ENCODE measurements at regions not wholly inside any gene's neighbourhood (a gene's known extent, or its start where the extent isn't known, plus 50 kb on each side); places are given as distances from the start of the nearest gene placed in this dataset.

- Histone ChIP-seq H3K4me1 (replicated peaks in 1 of 2) (peaks cover 3% of the 10 kb centered on the region in 2 donors), H3K27ac (no peak overlapping the region), H3K4me3 (no peak overlapping the region)
- in situ Hi-C loops (cut with MboI; ENCODE audit: low pct_unique_long_range_greater_than_20kb in 2 of 9, low sequenced_read_pairs in 9 of 9, unreplicated experiment in 9 of 9), result no loop called here
- 0 to 100% (median 85%) methylated on average over 1 to 4 of the region's 4 CpGs; no CpG with 5 or more reads in 3 of the 10 experiments for WGBS, 10 experiments
- no peak for ATAC-seq (replicated peaks in 6 of 8)
Observed at GRCh38 chr10:63865210-63865609, 344.0 kb downstream of the REEP3 start.

- Histone ChIP-seq H3K4me1 (replicated peaks in 1 of 2) (peaks cover 3% of the 10 kb centered on the region in 2 donors), H3K27ac (no peak overlapping the region), H3K4me3 (peak overlapping the region in 1 of 5 donors; percentile 2)
- 0 to 40% (median 17%) methylated on average over 2 to 11 of the region's 16 CpGs; no CpG with 5 or more reads in 2 of the 10 experiments for WGBS, 10 experiments
- ATAC-seq (replicated peaks in 6 of 8), result peak; percentile 90 to 99 (median 98)
- in situ Hi-C loops (cut with MboI; ENCODE audit: low pct_unique_long_range_greater_than_20kb in 2 of 9, low sequenced_read_pairs in 9 of 9, unreplicated experiment in 9 of 9), result no loop called here
Observed at GRCh38 chr10:63866075-63866746, 345.0 kb downstream of the REEP3 start.

- H3K4me3 ChIP-seq, result no peak overlapping the region
- no peak overlapping the region for H3K27ac ChIP-seq
- peak; percentile 44 to 65 (median 50) for ATAC-seq (replicated peaks in 6 of 8)
- 0 to 14% (median 0%) methylated on average over 1 of the region's 2 CpGs; no CpG with 5 or more reads in 5 of the 10 experiments for WGBS, 10 experiments
- in situ Hi-C loops (cut with MboI; ENCODE audit: low pct_unique_long_range_greater_than_20kb in 2 of 9, low sequenced_read_pairs in 9 of 9, unreplicated experiment in 9 of 9), result no loop called here
- peaks cover 3% of the 10 kb centered on the region in 2 donors for H3K4me1 ChIP-seq (replicated peaks in 1 of 2)
Observed at GRCh38 chr10:63866747-63867140, 345.5 kb downstream of the REEP3 start.

GRCh38 chr10:63878428-63878827 lies 357.2 kb downstream of the REEP3 start:
- in situ Hi-C loops (cut with MboI; ENCODE audit: low pct_unique_long_range_greater_than_20kb in 2 of 9, low sequenced_read_pairs in 9 of 9, unreplicated experiment in 9 of 9), result loop anchor here in 1 of 9 experiments (10.0 kb wide), 1 partner anchor 96 kb away; no protein-coding TSS in a partner anchor
- no peak overlapping the region for H3K27ac ChIP-seq
- 0 to 92% (median 50%) methylated on average over 1 to 2 of the region's 2 CpGs; no CpG with 5 or more reads in 1 of the 10 experiments for WGBS, 10 experiments
- peaks cover 0 to 2% of the 10 kb centered on the region in 2 donors for H3K4me1 ChIP-seq (replicated peaks in 1 of 2)
- no peak overlapping the region for H3K4me3 ChIP-seq
- ATAC-seq (replicated peaks in 6 of 8), result no peak

GRCh38 chr10:63883861-63884260 lies 362.7 kb downstream of the REEP3 start:
- Histone ChIP-seq H3K4me1 (replicated peaks in 1 of 2) (peaks cover 0 to 9% of the 10 kb centered on the region in 2 donors), H3K27ac (no peak overlapping the region), H3K4me3 (no peak overlapping the region)
- in situ Hi-C loops (cut with MboI; ENCODE audit: low pct_unique_long_range_greater_than_20kb in 2 of 9, low sequenced_read_pairs in 9 of 9, unreplicated experiment in 9 of 9), result no loop called here
- ATAC-seq (replicated peaks in 6 of 8), result no peak
- 0 to 91% (median 71%) methylated on average over 1 of the region's 1 CpG; no CpG with 5 or more reads in 4 of the 10 experiments for WGBS, 10 experiments

- 17 to 100% (median 76%) methylated on average over 1 to 2 of the region's 2 CpGs; no CpG with 5 or more reads in 2 of the 10 experiments for WGBS, 10 experiments
- in situ Hi-C loops (cut with MboI; ENCODE audit: low pct_unique_long_range_greater_than_20kb in 2 of 9, low sequenced_read_pairs in 9 of 9, unreplicated experiment in 9 of 9), result no loop called here
- Histone ChIP-seq H3K4me1 (replicated peaks in 1 of 2) (peaks cover 0 to 9% of the 10 kb centered on the region in 2 donors), H3K4me3 (no peak overlapping the region), H3K27ac (no peak overlapping the region)
- ATAC-seq (replicated peaks in 6 of 8), result no peak
Observed at GRCh38 chr10:63884426-63884825, 363.2 kb downstream of the REEP3 start.

GRCh38 chr10:63885156-63885555 lies 364.0 kb downstream of the REEP3 start:
- no peak for ATAC-seq (replicated peaks in 6 of 8)
- no peak overlapping the region for H3K27ac ChIP-seq
- in situ Hi-C loops (cut with MboI; ENCODE audit: low pct_unique_long_range_greater_than_20kb in 2 of 9, low sequenced_read_pairs in 9 of 9, unreplicated experiment in 9 of 9), result no loop called here
- no peak overlapping the region for H3K4me3 ChIP-seq
- peaks cover 0 to 16% of the 10 kb centered on the region in 2 donors for H3K4me1 ChIP-seq (replicated peaks in 1 of 2)

- in situ Hi-C loops (cut with MboI; ENCODE audit: low pct_unique_long_range_greater_than_20kb in 2 of 9, low sequenced_read_pairs in 9 of 9, unreplicated experiment in 9 of 9), result no loop called here
- ATAC-seq (replicated peaks in 6 of 8), result no peak
- Histone ChIP-seq H3K4me1 (replicated peaks in 1 of 2) (peaks cover 0 to 23% of the 10 kb centered on the region in 2 donors), H3K27ac (no peak overlapping the region), H3K4me3 (no peak overlapping the region)
- WGBS, 10 experiments, result 46 to 100% (median 80%) methylated on average over 1 to 4 of the region's 4 CpGs
Observed at GRCh38 chr10:63886281-63887022, 365.3 kb downstream of the REEP3 start.

- in situ Hi-C loops (cut with MboI; ENCODE audit: low pct_unique_long_range_greater_than_20kb in 2 of 9, low sequenced_read_pairs in 9 of 9, unreplicated experiment in 9 of 9), result no loop called here
- ATAC-seq (replicated peaks in 6 of 8), result peak in 1 of 8 experiments; percentile 38
- peaks cover 0 to 23% of the 10 kb centered on the region in 2 donors for H3K4me1 ChIP-seq (replicated peaks in 1 of 2)
- H3K4me3 ChIP-seq, result no peak overlapping the region
- no peak overlapping the region for H3K27ac ChIP-seq
- WGBS, 10 experiments, result 40 to 90% (median 69%) methylated on average over 1 to 8 of the region's 11 CpGs; no CpG with 5 or more reads in 4 of the 10 experiments
Observed at GRCh38 chr10:63887023-63887589, 365.9 kb downstream of the REEP3 start.

- WGBS, 10 experiments, result 31 to 100% (median 89%) methylated on average over 2 to 5 of the region's 5 CpGs; no CpG with 5 or more reads in 1 of the 10 experiments
- H3K27ac ChIP-seq, result no peak overlapping the region
- in situ Hi-C loops (cut with MboI; ENCODE audit: low pct_unique_long_range_greater_than_20kb in 2 of 9, low sequenced_read_pairs in 9 of 9, unreplicated experiment in 9 of 9), result no loop called here
Observed at GRCh38 chr10:63887600-63888370, 366.6 kb downstream of the REEP3 start.

GRCh38 chr10:63889803-63890202 lies 368.6 kb downstream of the REEP3 start:
- 0 to 97% (median 33%) methylated on average over 1 to 4 of the region's 4 CpGs; no CpG with 5 or more reads in 1 of the 10 experiments for WGBS, 10 experiments
- Histone ChIP-seq H3K27ac (no peak overlapping the region), H3K4me3 (no peak overlapping the region), H3K4me1 (replicated peaks in 1 of 2) (peaks cover 0 to 15% of the 10 kb centered on the region in 2 donors)
- no peak for ATAC-seq (replicated peaks in 6 of 8)
- in situ Hi-C loops (cut with MboI; ENCODE audit: low pct_unique_long_range_greater_than_20kb in 2 of 9, low sequenced_read_pairs in 9 of 9, unreplicated experiment in 9 of 9), result no loop called here

More at GRCh38 chr10:63887600-63888370, 366.6 kb downstream of the REEP3 start:
- ATAC-seq (replicated peaks in 6 of 8), result no peak
- Histone ChIP-seq H3K4me3 (no peak overlapping the region), H3K4me1 (replicated peaks in 1 of 2) (peaks cover 0 to 23% of the 10 kb centered on the region in 2 donors)

GRCh38 chr10:63896992-63897391 lies 375.8 kb downstream of the REEP3 start:
- WGBS, 10 experiments, result 76 to 100% (median 83%) methylated on average over 1 to 5 of the region's 5 CpGs; no CpG with 5 or more reads in 3 of the 10 experiments
- ATAC-seq (replicated peaks in 6 of 8), result no peak
- Histone ChIP-seq H3K27ac (no peak overlapping the region), H3K4me3 (no peak overlapping the region), H3K4me1 (replicated peaks in 1 of 2) (no peaks in the 10 kb centered on the region)
- in situ Hi-C loops (cut with MboI; ENCODE audit: low pct_unique_long_range_greater_than_20kb in 2 of 9, low sequenced_read_pairs in 9 of 9, unreplicated experiment in 9 of 9), result no loop called here

All from motor neuron (in vitro differentiated cells).